Left ventricle myocardium inferior (tissue), 1 donor: ENCODE measurements at regions not wholly inside any gene's neighbourhood (a gene's known extent, or its start where the extent isn't known, plus 50 kb on each side); places are given as distances from the start of the nearest gene placed in this dataset.

Source experiments
- DNase-seq: peaks from one replicate; pipeline ENCODE4 v3.0.0-alpha.2; 2020
- H3K27ac ChIP-seq: fragments of 200-600 bp; replicated peaks from 2 replicates; pipeline ENCODE4 v1.8.0; 2021
- H3K27me3 ChIP-seq: fragments of 200-600 bp; 2 replicates; pipeline ENCODE4 v1.8.0; 2021; ENCODE audit warnings: low read depth
- H3K36me3 ChIP-seq: fragments of 200-600 bp; 2 replicates; pipeline ENCODE4 v1.8.0; 2021
- H3K4me1 ChIP-seq: fragments of 200-600 bp; 2 replicates; pipeline ENCODE4 v1.8.0; 2021
- H3K4me3 ChIP-seq: fragments of 200-600 bp; 2 replicates; pipeline ENCODE4 v1.8.0; 2021; ENCODE audit warnings: mild to moderate bottlenecking, moderate library complexity
- H3K9me3 ChIP-seq: fragments of 200-600 bp; replicated peaks from 2 replicates; pipeline ENCODE4 v1.8.0; 2021
- CTCF ChIP-seq: fragments of 200-600 bp; IDR thresholded peaks from 2 replicates; pipeline ENCODE4 v1.8.0; 2021; ENCODE audit warnings: antibody characterized with exemption, mild to moderate bottlenecking, borderline replicate concordance
- intact Hi-C: fragments of 100-400 bp; cut with micrococcal nuclease; formaldehyde crosslinking; loops from one replicate; pipeline ENCODE4 v1.11.0; 2022
- donor health status: DM: no; HTN: yes; CAD: no; lungs with severe emphysema.

- no peak for TF ChIP-seq CTCF
- intact Hi-C loops: no loop called here
- Histone ChIP-seq H3K4me3 (no peak overlapping the region), H3K4me1 (no peaks in the 10 kb centered on the region), H3K27ac (no peak overlapping the region), H3K9me3 (peaks cover 12% of the 10 kb centered on the region), H3K27me3 (no peaks in the 10 kb centered on the region), H3K36me3 (no peaks in the 10 kb centered on the region)
- DNase-seq: no peak
Observed at GRCh38 chr13:73583331-73583730, 524.5 kb downstream of the KLF5 start.

- Histone ChIP-seq H3K4me3 (no peak overlapping the region), H3K9me3 (peaks cover 4% of the 10 kb centered on the region), H3K27ac (no peak overlapping the region), H3K27me3 (no peaks in the 10 kb centered on the region), H3K4me1 (no peaks in the 10 kb centered on the region), H3K36me3 (no peaks in the 10 kb centered on the region)
- intact Hi-C loops: no loop called here
- DNase-seq: no peak
- TF ChIP-seq CTCF: no peak
Observed at GRCh38 chr13:73580513-73581267, 521.9 kb downstream of the KLF5 start.

- Histone ChIP-seq H3K36me3 (no peaks in the 10 kb centered on the region), H3K27ac (no peak overlapping the region), H3K4me1 (no peaks in the 10 kb centered on the region), H3K9me3 (no peaks in the 10 kb centered on the region), H3K4me3 (no peak overlapping the region), H3K27me3 (no peaks in the 10 kb centered on the region)
- no peak for TF ChIP-seq CTCF
- DNase-seq: no peak
- intact Hi-C loops: no loop called here
Observed at GRCh38 chr13:73579574-73580274, 520.9 kb downstream of the KLF5 start.

- TF ChIP-seq CTCF: no peak
- Histone ChIP-seq H3K27me3 (no peaks in the 10 kb centered on the region), H3K4me3 (no peak overlapping the region), H3K9me3 (no peaks in the 10 kb centered on the region), H3K27ac (no peak overlapping the region), H3K36me3 (no peaks in the 10 kb centered on the region), H3K4me1 (no peaks in the 10 kb centered on the region)
- intact Hi-C loops: no loop called here
- no peak for DNase-seq
Observed at GRCh38 chr13:73578251-73578875, 519.6 kb downstream of the KLF5 start.

GRCh38 chr13:73576291-73576690 is 517.5 kb downstream of the KLF5 start:
- no peaks in the 10 kb centered on the region for H3K27me3 ChIP-seq
- H3K4me1 ChIP-seq: no peaks in the 10 kb centered on the region
- no peak overlapping the region for H3K27ac ChIP-seq
- H3K4me3 ChIP-seq: no peak overlapping the region
- DNase-seq: no peak
- H3K36me3 ChIP-seq: no peaks in the 10 kb centered on the region
- no peak for TF ChIP-seq CTCF
- no peaks in the 10 kb centered on the region for H3K9me3 ChIP-seq
- intact Hi-C loops: no loop called here
